ENCODE measurements at regions not wholly inside any gene's neighbourhood (a gene's known extent, or its start where the extent isn't known, plus 50 kb on each side); places are given as distances from the start of the nearest gene placed in this dataset.

DNA sequence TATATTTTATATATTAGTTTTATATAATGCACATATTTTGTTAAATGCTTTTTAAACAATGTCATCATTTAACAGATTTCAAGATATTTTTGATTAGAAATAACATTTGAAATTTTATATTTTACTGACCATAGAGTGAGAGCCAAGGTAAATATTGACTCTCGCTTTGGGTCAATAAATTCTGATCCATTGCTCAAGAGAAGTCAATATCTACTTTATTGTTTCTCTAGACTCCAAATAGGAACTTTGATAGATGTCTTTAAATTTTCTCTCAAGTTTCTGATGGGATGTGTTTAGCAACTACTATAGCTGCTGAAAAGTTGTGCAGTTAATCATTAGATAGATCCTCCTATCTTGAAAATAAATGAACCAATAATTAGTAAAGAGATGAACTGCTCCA is 61.4 kb upstream of the ATXN7L3B start:
- no peak for TF ChIP-seq POLR2A (IDR thresholded peaks at IDR 0.05; ENCODE audit: low read length)
- TF ChIP-seq RAD21 (conservative IDR thresholded peaks at IDR 0.05 in 1 of 2, IDR thresholded peaks at IDR 0.05 in 1 of 2) = no peak
- TF ChIP-seq, protein P1, sequence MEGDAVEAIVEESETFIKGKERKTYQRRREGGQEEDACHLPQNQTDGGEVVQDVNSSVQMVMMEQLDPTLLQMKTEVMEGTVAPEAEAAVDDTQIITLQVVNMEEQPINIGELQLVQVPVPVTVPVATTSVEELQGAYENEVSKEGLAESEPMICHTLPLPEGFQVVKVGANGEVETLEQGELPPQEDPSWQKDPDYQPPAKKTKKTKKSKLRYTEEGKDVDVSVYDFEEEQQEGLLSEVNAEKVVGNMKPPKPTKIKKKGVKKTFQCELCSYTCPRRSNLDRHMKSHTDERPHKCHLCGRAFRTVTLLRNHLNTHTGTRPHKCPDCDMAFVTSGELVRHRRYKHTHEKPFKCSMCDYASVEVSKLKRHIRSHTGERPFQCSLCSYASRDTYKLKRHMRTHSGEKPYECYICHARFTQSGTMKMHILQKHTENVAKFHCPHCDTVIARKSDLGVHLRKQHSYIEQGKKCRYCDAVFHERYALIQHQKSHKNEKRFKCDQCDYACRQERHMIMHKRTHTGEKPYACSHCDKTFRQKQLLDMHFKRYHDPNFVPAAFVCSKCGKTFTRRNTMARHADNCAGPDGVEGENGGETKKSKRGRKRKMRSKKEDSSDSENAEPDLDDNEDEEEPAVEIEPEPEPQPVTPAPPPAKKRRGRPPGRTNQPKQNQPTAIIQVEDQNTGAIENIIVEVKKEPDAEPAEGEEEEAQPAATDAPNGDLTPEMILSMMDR (IDR thresholded peaks at IDR 0.05) = no peak
- no peak for TF ChIP-seq HDAC2 (IDR thresholded peaks at IDR 0.05)
- no peak for TF ChIP-seq MAFK (IDR thresholded peaks at IDR 0.05; ENCODE audit: partially characterized antibody)
- TF ChIP-seq SREBF2 (IDR thresholded peaks at IDR 0.05) = no peak
- TF ChIP-seq MYC (IDR thresholded peaks at IDR 0.05; ENCODE audit: borderline replicate concordance, low read length) = no peak
- no peak for TF ChIP-seq CHD2 (IDR thresholded peaks at IDR 0.05; ENCODE audit: low read length, partially characterized antibody)
- no peak for TF ChIP-seq RFX5 (IDR thresholded peaks at IDR 0.05)

All from A549 (cell line).